Fibroblast of villous mesenchyme (primary cell): ENCODE measurements at regions not wholly inside any gene's neighbourhood (a gene's known extent, or its start where the extent isn't known, plus 50 kb on each side); places are given as distances from the start of the nearest gene placed in this dataset.

ENCODE experiments used
- DNase-seq: peaks from one replicate; pipeline ENCODE4 v3.0.0-alpha.2; 2010; ENCODE audit warnings: low read depth
- H3K4me3 ChIP-seq: 2 replicates; pipeline ENCODE4 v1.5.1; 2011; ENCODE audit warnings: low read depth, mild to moderate bottlenecking, low read length
- CTCF ChIP-seq: IDR thresholded peaks from 2 replicates; pipeline ENCODE4 v1.5.1; 2012; ENCODE audit warnings: low read depth, mild to moderate bottlenecking, low read length; ENCODE audit not compliant: insufficient read depth

- TF ChIP-seq CTCF: no peak
- no peak overlapping the region for H3K4me3 ChIP-seq
- no peak for DNase-seq
Measured at GRCh38 chr15:98526094-98526493, 122.2 kb upstream of the IGF1R start.

GRCh38 chr15:98528046-98528725, 120.2 kb upstream of the IGF1R start:
- DNase-seq: no peak
- no peak overlapping the region for H3K4me3 ChIP-seq
- no peak for TF ChIP-seq CTCF

GRCh38 chr15:98529205-98530145, 118.9 kb upstream of the IGF1R start:
- no peak for TF ChIP-seq CTCF
- DNase-seq: no peak
- H3K4me3 ChIP-seq: no peak overlapping the region

GRCh38 chr15:98530570-98530969, 117.8 kb upstream of the IGF1R start:
- TF ChIP-seq CTCF: no peak

GRCh38 chr15:98532063-98532462, 116.3 kb upstream of the IGF1R start:
- no peak for DNase-seq
- H3K4me3 ChIP-seq: no peak overlapping the region
- TF ChIP-seq CTCF: no peak

More at GRCh38 chr15:98530570-98530969, 117.8 kb upstream of the IGF1R start:
- DNase-seq: no peak
- no peak overlapping the region for H3K4me3 ChIP-seq

GRCh38 chr15:98536976-98537375, 111.4 kb upstream of the IGF1R start:
- no peak for TF ChIP-seq CTCF
- H3K4me3 ChIP-seq: no peak overlapping the region
- DNase-seq: no peak
